Keratinocyte (primary cell): ENCODE measurements at regions not wholly inside any gene's neighbourhood (a gene's known extent, or its start where the extent isn't known, plus 50 kb on each side); places are given as distances from the start of the nearest gene placed in this dataset.
"Not testable (repeated sequence)": the region's sequence is repeated elsewhere in the genome, so short reads cannot be mapped to it uniquely, and the experiment has no call there.

Experiments
- EZH2 ChIP-seq: IDR thresholded peaks from one replicate; pipeline ENCODE4 v1.6.1; 2012; ENCODE audit warnings: inconsistent platforms, mild to moderate bottlenecking, low read length, moderate library complexity
- TF ChIP-seq, protein P1 (sequence below), 3 experiments: IDR thresholded peaks in 1 of 3; conservative IDR thresholded peaks in 1 of 3; optimal IDR thresholded peaks in 1 of 3; 2 replicates in 2 of 3; 3 replicates in 1 of 3; pipeline versions ENCODE3 to v1.5.1; 2011; ENCODE audit warnings: low read length in 3 of 3, mild to moderate bottlenecking in 3 of 3, moderate library complexity in 2 of 3, control low read depth in 1 of 3, inconsistent platforms in 1 of 3; ENCODE audit not compliant: insufficient read depth in 2 of 3; ENCODE audit errors: extremely low read depth in 1 of 3

DNA sequence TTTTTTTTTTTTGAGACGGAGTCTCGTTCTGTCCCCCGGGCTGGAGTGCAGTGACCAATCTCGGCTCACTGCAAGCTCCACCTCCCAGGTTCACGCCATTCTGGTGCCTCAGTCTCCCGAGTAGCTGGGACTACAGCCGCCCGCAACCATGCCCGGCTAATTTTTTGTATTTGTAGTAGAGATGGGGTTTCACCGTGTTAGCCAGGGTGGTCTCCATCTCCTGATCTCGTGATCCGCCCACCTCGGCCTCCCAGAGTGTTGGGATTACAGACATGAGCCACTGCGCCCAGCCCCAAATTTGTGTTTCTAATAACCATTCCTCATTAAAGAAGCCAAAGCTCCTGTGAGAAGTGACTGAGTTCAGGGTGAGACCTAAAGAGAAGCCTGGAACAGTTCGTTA, 1906.9 kb downstream of the PCDH9 start:
- TF ChIP-seq, protein P1, sequence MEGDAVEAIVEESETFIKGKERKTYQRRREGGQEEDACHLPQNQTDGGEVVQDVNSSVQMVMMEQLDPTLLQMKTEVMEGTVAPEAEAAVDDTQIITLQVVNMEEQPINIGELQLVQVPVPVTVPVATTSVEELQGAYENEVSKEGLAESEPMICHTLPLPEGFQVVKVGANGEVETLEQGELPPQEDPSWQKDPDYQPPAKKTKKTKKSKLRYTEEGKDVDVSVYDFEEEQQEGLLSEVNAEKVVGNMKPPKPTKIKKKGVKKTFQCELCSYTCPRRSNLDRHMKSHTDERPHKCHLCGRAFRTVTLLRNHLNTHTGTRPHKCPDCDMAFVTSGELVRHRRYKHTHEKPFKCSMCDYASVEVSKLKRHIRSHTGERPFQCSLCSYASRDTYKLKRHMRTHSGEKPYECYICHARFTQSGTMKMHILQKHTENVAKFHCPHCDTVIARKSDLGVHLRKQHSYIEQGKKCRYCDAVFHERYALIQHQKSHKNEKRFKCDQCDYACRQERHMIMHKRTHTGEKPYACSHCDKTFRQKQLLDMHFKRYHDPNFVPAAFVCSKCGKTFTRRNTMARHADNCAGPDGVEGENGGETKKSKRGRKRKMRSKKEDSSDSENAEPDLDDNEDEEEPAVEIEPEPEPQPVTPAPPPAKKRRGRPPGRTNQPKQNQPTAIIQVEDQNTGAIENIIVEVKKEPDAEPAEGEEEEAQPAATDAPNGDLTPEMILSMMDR (optimal IDR thresholded peaks at IDR 0.05 in 1 of 3, IDR thresholded peaks at IDR 0.05 in 1 of 3, conservative IDR thresholded peaks at IDR 0.05 in 1 of 3; ENCODE audit: extremely low read depth in 1 of 3, insufficient read depth in 2 of 3, low read length in 3 of 3): not testable (repeated sequence)
- not testable (repeated sequence) for TF ChIP-seq EZH2
